ENCODE measurements at regions not wholly inside any gene's neighbourhood (a gene's known extent, or its start where the extent isn't known, plus 50 kb on each side); places are given as distances from the start of the nearest gene placed in this dataset.

DNA sequence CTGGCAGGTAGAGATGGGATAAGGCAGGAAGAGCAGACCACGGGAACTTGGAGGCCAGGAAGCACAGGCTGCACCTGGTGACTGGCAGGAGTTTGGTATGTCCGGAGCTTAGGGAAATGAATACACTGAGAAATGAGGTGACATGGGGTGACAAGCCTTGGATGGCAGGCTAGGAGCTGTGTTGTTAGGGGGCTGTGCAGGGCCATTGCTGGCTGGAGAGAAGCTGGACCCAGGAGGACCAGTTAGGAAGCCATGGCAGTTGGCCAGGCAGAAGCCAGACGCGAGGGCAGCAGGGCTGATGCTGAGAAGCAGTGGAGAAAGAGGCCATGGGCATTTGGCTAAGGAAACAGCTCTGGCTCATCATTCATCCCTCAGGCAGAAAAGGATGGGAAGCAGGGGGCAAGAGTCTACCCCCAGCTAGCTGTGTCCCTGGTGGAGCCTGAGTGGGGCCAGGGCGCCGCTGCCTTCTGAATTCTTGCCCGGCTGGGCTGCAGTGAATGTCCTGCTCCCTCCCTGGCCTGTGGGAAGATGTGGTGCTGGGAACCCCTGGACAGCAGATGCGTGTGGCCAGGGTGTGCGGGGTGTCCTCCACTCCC lies 255.8 kb downstream of the FAM43A start:
- no peak for TF ChIP-seq SP1 (IDR thresholded peaks at IDR 0.05)
- TF ChIP-seq ARNT (IDR thresholded peaks at IDR 0.05), result no peak
- no peak for TF ChIP-seq ELF4 (IDR thresholded peaks at IDR 0.05)
- TF ChIP-seq BHLHE40 (IDR thresholded peaks at IDR 0.05; ENCODE audit: borderline replicate concordance), result no peak
- TF ChIP-seq FOXA1 (IDR thresholded peaks at IDR 0.05), result no peak
- no peak for TF ChIP-seq FOXM1 (IDR thresholded peaks at IDR 0.05; ENCODE audit: borderline replicate concordance)
- TF ChIP-seq PKNOX1 (IDR thresholded peaks at IDR 0.05), result no peak
